HG02943 (cell line): ENCODE measurements at regions not wholly inside any gene's neighbourhood (a gene's known extent, or its start where the extent isn't known, plus 50 kb on each side); places are given as distances from the start of the nearest gene placed in this dataset.

ENCODE experiments used
- ATAC-seq: cut with Tn5 transposase; IDR thresholded peaks from one replicate; pipeline ENCODE4 v1.9.1; 2021; ENCODE audit warnings: mild to moderate bottlenecking, low read depth, moderate library complexity; ENCODE audit not compliant: unreplicated experiment

- no peak for ATAC-seq
Measured at GRCh38 chr21:32878661-32879060, 107.1 kb upstream of the PAXBP1 start.

- ATAC-seq: no peak
Measured at GRCh38 chr21:32881458-32881857, 109.9 kb upstream of the PAXBP1 start.

GRCh38 chr21:32884062-32884461, 112.5 kb upstream of the PAXBP1 start:
- no peak for ATAC-seq

- ATAC-seq: no peak
Measured at GRCh38 chr21:32886339-32886738, 114.8 kb upstream of the PAXBP1 start.

GRCh38 chr21:32887026-32887425, 115.5 kb upstream of the PAXBP1 start:
- ATAC-seq: no peak

GRCh38 chr21:32888971-32889370, 117.4 kb upstream of the PAXBP1 start:
- ATAC-seq: no peak

GRCh38 chr21:32889596-32889995, 118.0 kb upstream of the PAXBP1 start:
- no peak for ATAC-seq

GRCh38 chr21:32894321-32894720, 122.8 kb upstream of the PAXBP1 start:
- no peak for ATAC-seq

GRCh38 chr21:32900814-32901213, 124.9 kb upstream of the OLIG2 start:
- ATAC-seq: no peak

GRCh38 chr21:32907521-32907920, 118.2 kb upstream of the OLIG2 start:
- no peak for ATAC-seq

- ATAC-seq: no peak
Measured at GRCh38 chr21:32908534-32908933, 117.2 kb upstream of the OLIG2 start.

- ATAC-seq: no peak
Measured at GRCh38 chr21:32909393-32909792, 116.3 kb upstream of the OLIG2 start.

- no peak for ATAC-seq
Measured at GRCh38 chr21:32914424-32915039, 111.2 kb upstream of the OLIG2 start.

GRCh38 chr21:32915099-32915498, 110.6 kb upstream of the OLIG2 start:
- no peak for ATAC-seq

- ATAC-seq: no peak
Measured at GRCh38 chr21:32916088-32916487, 109.6 kb upstream of the OLIG2 start.

- no peak for ATAC-seq
Measured at GRCh38 chr21:32916522-32917099, 109.1 kb upstream of the OLIG2 start.

- ATAC-seq: no peak
Measured at GRCh38 chr21:32917362-32918135, 108.2 kb upstream of the OLIG2 start.

- ATAC-seq: no peak
Measured at GRCh38 chr21:32918478-32919120, 107.1 kb upstream of the OLIG2 start.

GRCh38 chr21:32920474-32920873, 105.3 kb upstream of the OLIG2 start:
- ATAC-seq: no peak

- ATAC-seq: no peak
Measured at GRCh38 chr21:32921632-32922230, 104.0 kb upstream of the OLIG2 start.

GRCh38 chr21:32925098-32925497, 100.6 kb upstream of the OLIG2 start:
- no peak for ATAC-seq
